ENCODE measurements at regions not wholly inside any gene's neighbourhood (a gene's known extent, or its start where the extent isn't known, plus 50 kb on each side); places are given as distances from the start of the nearest gene placed in this dataset.

- TF ChIP-seq CTCF (IDR thresholded peaks at IDR 0.05) (no peak), POLR2A (IDR thresholded peaks at IDR 0.05) (no peak)
These were observed 871.3 kb downstream of the ZPLD1 start for GRCh38 chr3:103306104-103306503.
